NB4 (cell line): ENCODE measurements at regions not wholly inside any gene's neighbourhood (a gene's known extent, or its start where the extent isn't known, plus 50 kb on each side); places are given as distances from the start of the nearest gene placed in this dataset.
"Not testable (repeated sequence)": the region's sequence is repeated elsewhere in the genome, so short reads cannot be mapped to it uniquely, and the experiment has no call there.

Source experiments
- DNase-seq: peaks from one replicate; pipeline ENCODE4 v3.0.0; 2010; ENCODE audit warnings: low read depth
- H3K4me3 ChIP-seq: one replicate; pipeline ENCODE4 v1.5.1; 2011; ENCODE audit warnings: mild to moderate bottlenecking, low read depth, low read length, moderate library complexity
- CTCF ChIP-seq: IDR thresholded peaks from one replicate; pipeline ENCODE4 v1.5.1; 2012; ENCODE audit warnings: low read depth, low read length
- MAX ChIP-seq: IDR thresholded peaks from 2 replicates; pipeline ENCODE4 v1.6.1; 2011; ENCODE audit warnings: low read depth, low read length
- MYC ChIP-seq: IDR thresholded peaks from 2 replicates; pipeline ENCODE4 v1.6.1; 2011; ENCODE audit warnings: low read depth, low read length
- POLR2A ChIP-seq: IDR thresholded peaks from 2 replicates; pipeline ENCODE4 v1.6.1; 2011; ENCODE audit warnings: mild to moderate bottlenecking; ENCODE audit not compliant: insufficient read length; ENCODE audit errors: extremely low read depth

- no peak for DNase-seq
- TF ChIP-seq CTCF: no peak
- TF ChIP-seq MYC: no peak
- no peak for TF ChIP-seq MAX
- H3K4me3 ChIP-seq: no peak overlapping the region
Observed at GRCh38 chr13:61900033-61900432, 484.4 kb upstream of the PCDH20 start.

- TF ChIP-seq CTCF (no peak), POLR2A (no peak)
- DNase-seq: no peak
- H3K4me3 ChIP-seq: no peak overlapping the region
Observed at GRCh38 chr13:61898207-61898606, 482.6 kb upstream of the PCDH20 start.

GRCh38 chr13:61891401-61891800 is 475.8 kb upstream of the PCDH20 start:
- TF ChIP-seq CTCF: no peak
- TF ChIP-seq MYC: no peak
- no peak for TF ChIP-seq POLR2A
- no peak for TF ChIP-seq MAX
- no peak overlapping the region for H3K4me3 ChIP-seq
- no peak for DNase-seq

GRCh38 chr13:61884830-61885229 is 469.2 kb upstream of the PCDH20 start:
- no peak for DNase-seq
- no peak overlapping the region for H3K4me3 ChIP-seq
- no peak for TF ChIP-seq POLR2A
- no peak for TF ChIP-seq MAX
- TF ChIP-seq MYC: no peak
- TF ChIP-seq CTCF: no peak

GRCh38 chr13:61880578-61881283 is 465.1 kb upstream of the PCDH20 start:
- DNase-seq: peak; percentile 71
- H3K4me3 ChIP-seq: no peak overlapping the region
- no peak for TF ChIP-seq POLR2A
- TF ChIP-seq CTCF: peak; percentile 91

GRCh38 chr13:61878565-61878964 is 462.9 kb upstream of the PCDH20 start:
- not testable (repeated sequence) for DNase-seq

More at GRCh38 chr13:61878565-61878964, 462.9 kb upstream of the PCDH20 start:
- H3K4me3 ChIP-seq: not testable (repeated sequence)
